Endothelial cell of umbilical vein (primary cell): ENCODE measurements at regions not wholly inside any gene's neighbourhood (a gene's known extent, or its start where the extent isn't known, plus 50 kb on each side); places are given as distances from the start of the nearest gene placed in this dataset.

Experiments
- BruUV-seq: library from RNA; stranded (reverse); fragments of 400-500 nt; replicated peaks from 2 replicates; lab custom pipeline; 2021; lab: Mats Ljungman, UMichigan
- CTCF ChIA-PET: fragments of 300-600, 350-600 bp; sonication (Branson Sonifier 250); formaldehyde crosslinking; loops from one replicate; lab custom pipeline; 2021; ENCODE audit warnings: antibody characterized with exemption, inconsistent platforms; lab: Charles Lee
- POLR2A ChIA-PET: fragments of 300-600, 350-600 bp; sonication (Branson Sonifier 250); formaldehyde crosslinking; loops from one replicate; lab custom pipeline; 2021; ENCODE audit warnings: antibody characterized with exemption, inconsistent platforms; lab: Charles Lee
- DNase-seq: peaks from one replicate; pipeline ENCODE4 v3.0.0-alpha.2; 2011; ENCODE audit warnings: low read depth, low spot score
- FAIRE-seq: peaks from 2 replicates; lab custom pipeline; 2011; peaks lifted over from hg19 to GRCh38; lab: Jason Lieb, UNC
- H2AFZ ChIP-seq: 2 replicates; pipeline ENCODE4 v1.6.0; 2012; ENCODE audit warnings: low read depth, low read length, control low read depth, inconsistent platforms
- H3K27ac ChIP-seq: 2 replicates; pipeline ENCODE4 v1.5.1; 2011; ENCODE audit warnings: low read depth, mild to moderate bottlenecking, control low read depth, low read length, moderate library complexity; ENCODE audit not compliant: insufficient read depth
- H3K27me3 ChIP-seq, 2 experiments: 2 replicates each; pipeline versions ENCODE4 v1.6.0 to v1.6.1; 2011; ENCODE audit warnings: low read length in 2 of 2, mixed read lengths in 1 of 2; ENCODE audit not compliant: control insufficient read depth in 2 of 2, insufficient read depth in 2 of 2
- H3K36me3 ChIP-seq, 2 experiments: 2 replicates in 1 of 2; 3 replicates in 1 of 2; pipeline ENCODE4 v1.5.1; 2011; ENCODE audit warnings: low read length in 2 of 2, mild to moderate bottlenecking in 1 of 2, moderate library complexity in 1 of 2; ENCODE audit not compliant: control insufficient read depth in 2 of 2, insufficient read depth in 2 of 2; ENCODE audit errors: extremely low read depth in 1 of 2
- H3K4me1 ChIP-seq: 3 replicates; pipeline ENCODE4 v1.5.1; 2011; ENCODE audit warnings: mild to moderate bottlenecking, low read length; ENCODE audit not compliant: control insufficient read depth, insufficient read depth; ENCODE audit errors: extremely low read depth
- H3K4me2 ChIP-seq: 2 replicates; pipeline ENCODE4 v1.6.1; 2011; ENCODE audit warnings: low read length, control low read depth, mixed read lengths; ENCODE audit not compliant: insufficient read depth
- H3K4me3 ChIP-seq, 3 experiments: fragments of 200-600 bp in 1 of 3; sonication (generic), shearing (Covaris generic) in 1 of 3; replicated peaks in 1 of 3; 2 replicates each; pipeline ENCODE4 v1.5.1; 2011 to 2016; ENCODE audit warnings: control low read depth in 3 of 3, low read length in 3 of 3, mild to moderate bottlenecking in 2 of 3, inconsistent platforms in 1 of 3, low read depth in 1 of 3, moderate library complexity in 1 of 3; ENCODE audit not compliant: insufficient read depth in 1 of 3
- H3K79me2 ChIP-seq: 2 replicates; pipeline ENCODE4 v1.6.0; 2012; ENCODE audit warnings: low read length, inconsistent platforms; ENCODE audit not compliant: control insufficient read depth, insufficient read depth
- H3K9ac ChIP-seq: replicated peaks from 2 replicates; pipeline ENCODE3; 2011; ENCODE audit warnings: low read length, control low read depth; ENCODE audit not compliant: insufficient read depth; ENCODE audit errors: extremely low read depth
- H3K9me1 ChIP-seq: replicated peaks from 3 replicates; pipeline ENCODE4 v1.6.0; 2011; ENCODE audit warnings: mild to moderate bottlenecking, low read length; ENCODE audit not compliant: control insufficient read depth, insufficient read depth; ENCODE audit errors: extremely low read depth
- H3K9me3 ChIP-seq: replicated peaks from 2 replicates; pipeline ENCODE4 v1.5.1; 2012; ENCODE audit warnings: low read length, inconsistent platforms; ENCODE audit not compliant: control insufficient read depth, insufficient read depth
- H4K20me1 ChIP-seq: replicated peaks from 2 replicates; pipeline ENCODE3; 2011; ENCODE audit warnings: mild to moderate bottlenecking, low read length; ENCODE audit not compliant: control insufficient read depth, insufficient read depth; ENCODE audit errors: extremely low read depth
- EZH2 ChIP-seq: IDR thresholded peaks from 2 replicates; pipeline ENCODE4 v1.6.1; 2012; ENCODE audit warnings: borderline replicate concordance, low read depth, mild to moderate bottlenecking, moderate library complexity, low read length, inconsistent platforms; ENCODE audit not compliant: severe bottlenecking
- FOS ChIP-seq: IDR thresholded peaks from 2 replicates; pipeline ENCODE4 v1.6.1; 2011; ENCODE audit warnings: mild to moderate bottlenecking, low read length, moderate library complexity, borderline replicate concordance; ENCODE audit not compliant: insufficient read depth
- GATA2 ChIP-seq: IDR thresholded peaks from 2 replicates; pipeline ENCODE4 v1.7.0; 2011; ENCODE audit warnings: low read depth, mild to moderate bottlenecking, moderate library complexity, mixed read lengths, low read length; ENCODE audit not compliant: insufficient read length, insufficient read depth
- JUN ChIP-seq: IDR thresholded peaks from 2 replicates; pipeline ENCODE4 v1.6.1; 2011; ENCODE audit warnings: borderline replicate concordance, low read depth; ENCODE audit not compliant: insufficient read length, insufficient read depth
- MYC ChIP-seq: IDR thresholded peaks from one replicate; pipeline ENCODE4 v1.6.1; 2011; ENCODE audit warnings: mild to moderate bottlenecking, low read depth, low read length
- POLR2A ChIP-seq: IDR thresholded peaks from 2 replicates; pipeline ENCODE4 v1.6.1; 2012; ENCODE audit warnings: low read depth, mild to moderate bottlenecking, control low read depth, low read length
- POLR2AphosphoS5 ChIP-seq: IDR thresholded peaks from 2 replicates; pipeline ENCODE4 v1.6.1; 2012; ENCODE audit warnings: low read depth, mild to moderate bottlenecking, control low read depth, low read length, moderate library complexity; ENCODE audit not compliant: insufficient read depth
- dilution Hi-C: fragments of 300-500 bp; cut with MboI; formaldehyde crosslinking; loops from one replicate; pipeline ENCODE4 v1.15.0; 2019; ENCODE audit warnings: low sequenced_read_pairs; ENCODE audit not compliant: extremely low pct_ligation_motif_present
- intact Hi-C: fragments of 100-400 bp; cut with micrococcal nuclease; formaldehyde crosslinking; loops from one replicate; pipeline ENCODE4 v1.10.0; 2022
- TF ChIP-seq, protein P1 (sequence below): IDR thresholded peaks from 2 replicates; pipeline ENCODE4 v1.6.1; 2011; ENCODE audit not compliant: insufficient read depth, insufficient read length
- TF ChIP-seq, protein P2 (sequence below), 2 donors: IDR thresholded peaks; 1 replicate in 1 of 2; 2 replicates in 1 of 2; pipeline ENCODE4 v1.5.1; 2011; ENCODE audit warnings: low read length in 2 of 2, mild to moderate bottlenecking in 2 of 2, moderate library complexity in 2 of 2, control low read depth in 1 of 2, inconsistent platforms in 1 of 2, low read depth in 1 of 2; ENCODE audit not compliant: insufficient read depth in 1 of 2; ENCODE audit errors: extremely low read depth in 1 of 2

DNA sequence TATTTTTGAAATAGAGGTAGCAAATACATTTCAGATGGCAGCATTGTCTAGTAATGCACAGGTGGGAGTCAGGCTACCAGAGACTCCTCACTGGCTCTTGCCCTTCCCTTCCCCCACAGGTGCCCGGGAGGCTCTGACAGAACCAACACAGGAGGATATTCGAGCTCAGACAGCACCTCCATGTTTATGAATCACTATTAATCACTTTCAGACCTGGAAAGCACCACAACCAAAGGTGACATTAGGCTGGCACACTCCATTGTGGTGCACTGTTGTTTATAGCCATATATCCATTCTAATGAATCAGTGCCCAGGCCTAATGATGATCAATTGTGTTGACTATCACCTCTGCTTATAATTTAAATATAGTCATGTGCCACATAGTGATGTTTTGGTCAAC is 107.8 kb upstream of the NAMPT start:
- no peak overlapping the region for H3K27ac ChIP-seq
- H3K9me3 ChIP-seq = no peaks in the 10 kb centered on the region
- H3K27me3 ChIP-seq = peaks cover 5 to 8% of the 10 kb centered on the region in 2 experiments
- no TSS peak for BruUV-seq
- TF ChIP-seq, protein P1, sequence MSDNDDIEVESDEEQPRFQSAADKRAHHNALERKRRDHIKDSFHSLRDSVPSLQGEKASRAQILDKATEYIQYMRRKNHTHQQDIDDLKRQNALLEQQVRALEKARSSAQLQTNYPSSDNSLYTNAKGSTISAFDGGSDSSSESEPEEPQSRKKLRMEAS = no peak
- TF ChIP-seq JUN (no peak), EZH2 (no peak), POLR2A (no peak), FOS (no peak), POLR2AphosphoS5 (no peak), MYC (no peak), GATA2 (no peak)
- TF ChIP-seq, protein P2, sequence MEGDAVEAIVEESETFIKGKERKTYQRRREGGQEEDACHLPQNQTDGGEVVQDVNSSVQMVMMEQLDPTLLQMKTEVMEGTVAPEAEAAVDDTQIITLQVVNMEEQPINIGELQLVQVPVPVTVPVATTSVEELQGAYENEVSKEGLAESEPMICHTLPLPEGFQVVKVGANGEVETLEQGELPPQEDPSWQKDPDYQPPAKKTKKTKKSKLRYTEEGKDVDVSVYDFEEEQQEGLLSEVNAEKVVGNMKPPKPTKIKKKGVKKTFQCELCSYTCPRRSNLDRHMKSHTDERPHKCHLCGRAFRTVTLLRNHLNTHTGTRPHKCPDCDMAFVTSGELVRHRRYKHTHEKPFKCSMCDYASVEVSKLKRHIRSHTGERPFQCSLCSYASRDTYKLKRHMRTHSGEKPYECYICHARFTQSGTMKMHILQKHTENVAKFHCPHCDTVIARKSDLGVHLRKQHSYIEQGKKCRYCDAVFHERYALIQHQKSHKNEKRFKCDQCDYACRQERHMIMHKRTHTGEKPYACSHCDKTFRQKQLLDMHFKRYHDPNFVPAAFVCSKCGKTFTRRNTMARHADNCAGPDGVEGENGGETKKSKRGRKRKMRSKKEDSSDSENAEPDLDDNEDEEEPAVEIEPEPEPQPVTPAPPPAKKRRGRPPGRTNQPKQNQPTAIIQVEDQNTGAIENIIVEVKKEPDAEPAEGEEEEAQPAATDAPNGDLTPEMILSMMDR (IDR thresholded peaks at IDR 0.05; ENCODE audit: extremely low read depth in 1 of 2, insufficient read depth in 1 of 2, low read depth in 1 of 2, low read length in 2 of 2) = no peak
- intact Hi-C loops = no loop called here
- no peaks in the 10 kb centered on the region for H3K79me2 ChIP-seq
- dilution Hi-C loops = no loop called here
- ChIA-PET CTCF (interaction anchor here (1.0 kb wide), 1 partner anchor 26 kb away, joined by 3 read pairs; no protein-coding TSS in a partner anchor), POLR2A (no interaction called here)
- no peaks in the 10 kb centered on the region for H3K9me1 ChIP-seq
- no peaks in the 10 kb centered on the region for H4K20me1 ChIP-seq
- DNase-seq = no peak
- no peak overlapping the region for H3K4me3 ChIP-seq
- no peaks in the 10 kb centered on the region for H3K36me3 ChIP-seq
- no peak overlapping the region for H2AFZ ChIP-seq
- no peak for FAIRE-seq
- H3K4me2 ChIP-seq = no peak overlapping the region
- no peak overlapping the region for H3K9ac ChIP-seq
- no peaks in the 10 kb centered on the region for H3K4me1 ChIP-seq
